Central memory CD8-positive, alpha-beta T cell (primary cell): ENCODE measurements at regions not wholly inside any gene's neighbourhood (a gene's known extent, or its start where the extent isn't known, plus 50 kb on each side); places are given as distances from the start of the nearest gene placed in this dataset.
A peak's percentile ranks its signal among the peaks of the same experiment; 100 is the strongest.

Experiments
- ATAC-seq: fragments of 150-1000 bp; cut with Tn5 transposase; replicated peaks from 2 replicates; pipeline ENCODE4 v1.10.0; 2022; ENCODE audit warnings: mild to moderate bottlenecking, moderate FRiP score, moderate number of reproducible peaks; ENCODE audit not compliant: poor library complexity, severe bottlenecking; ENCODE audit errors: extremely low read depth
- DNase-seq, 2 donors: peaks; one replicate each; pipeline ENCODE4 v3.0.0; 2021; ENCODE audit warnings: low spot score in 2 of 2
- H3K27ac Mint-ChIP-seq: one replicate; pipeline ENCODE4 v1.8.0; 2022; ENCODE audit warnings: low read depth, mild to moderate bottlenecking, moderate library complexity, mixed read lengths
- H3K27me3 Mint-ChIP-seq: one replicate; pipeline ENCODE4 v1.8.0; 2022; ENCODE audit warnings: mixed read lengths
- H3K36me3 Mint-ChIP-seq: one replicate; pipeline ENCODE4 v1.8.0; 2022; ENCODE audit warnings: mild to moderate bottlenecking, moderate library complexity, mixed read lengths; ENCODE audit not compliant: insufficient read depth
- H3K4me1 Mint-ChIP-seq: one replicate; pipeline ENCODE4 v1.8.0; 2022; ENCODE audit warnings: mixed read lengths
- H3K4me3 Mint-ChIP-seq: one replicate; pipeline ENCODE4 v1.8.0; 2022; ENCODE audit warnings: mild to moderate bottlenecking, moderate library complexity, mixed read lengths
- H3K9me3 Mint-ChIP-seq: one replicate; pipeline ENCODE4 v1.8.0; 2022; ENCODE audit warnings: mixed read lengths

- no peak for DNase-seq
- no peak overlapping the region for H3K4me3 Mint-ChIP-seq
- ATAC-seq, result no peak
Measured at GRCh38 chr2:7417845-7418742, 500.9 kb downstream of the RNF144A start.

GRCh38 chr2:7419186-7419585 is 502.0 kb downstream of the RNF144A start:
- Mint-ChIP-seq H3K27me3 (peaks cover 25% of the 10 kb centered on the region), H3K27ac (no peak overlapping the region)

More at GRCh38 chr2:7417845-7418742, 500.9 kb downstream of the RNF144A start:
- Mint-ChIP-seq H3K36me3 (no peaks in the 10 kb centered on the region), H3K27me3 (peaks cover 24% of the 10 kb centered on the region), H3K4me1 (no peaks in the 10 kb centered on the region), H3K27ac (no peak overlapping the region), H3K9me3 (peaks cover 4% of the 10 kb centered on the region)

GRCh38 chr2:7419814-7420311 is 502.7 kb downstream of the RNF144A start:
- Mint-ChIP-seq H3K27me3 (peaks cover 25% of the 10 kb centered on the region), H3K27ac (no peak overlapping the region), H3K4me1 (no peaks in the 10 kb centered on the region), H3K9me3 (peaks cover 4% of the 10 kb centered on the region), H3K36me3 (peaks cover 1% of the 10 kb centered on the region), H3K4me3 (no peak overlapping the region)
- DNase-seq (no peak), ATAC-seq (no peak)

More at GRCh38 chr2:7419186-7419585, 502.0 kb downstream of the RNF144A start:
- no peak overlapping the region for H3K4me3 Mint-ChIP-seq
- H3K9me3 Mint-ChIP-seq, result peaks cover 4% of the 10 kb centered on the region
- ATAC-seq, result no peak
- H3K4me1 Mint-ChIP-seq, result no peaks in the 10 kb centered on the region
- peaks cover 1% of the 10 kb centered on the region for H3K36me3 Mint-ChIP-seq
- DNase-seq, result no peak

DNA sequence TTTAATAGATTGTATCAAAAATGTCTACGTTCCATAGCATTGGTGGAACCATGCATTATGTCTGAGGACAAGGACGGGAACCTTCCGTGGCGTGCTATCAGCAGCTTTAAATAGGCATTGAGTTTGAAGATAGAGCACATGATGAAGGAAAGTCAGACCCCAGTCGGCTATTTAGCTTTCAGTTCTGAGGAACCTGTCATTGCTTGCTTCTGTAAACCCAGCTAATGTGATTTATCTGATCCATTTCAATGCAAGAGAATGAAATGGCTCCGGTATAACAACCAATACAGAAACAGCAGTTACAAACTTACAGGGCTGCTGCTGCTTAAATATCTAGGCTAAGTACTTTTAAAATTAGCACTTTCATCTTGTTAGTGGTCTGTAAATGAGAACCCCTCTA is 503.3 kb downstream of the RNF144A start:
- peaks cover 4% of the 10 kb centered on the region for H3K9me3 Mint-ChIP-seq
- H3K27ac Mint-ChIP-seq, result no peak overlapping the region
- no peaks in the 10 kb centered on the region for H3K4me1 Mint-ChIP-seq
- H3K36me3 Mint-ChIP-seq, result peaks cover 1% of the 10 kb centered on the region
- H3K4me3 Mint-ChIP-seq, result no peak overlapping the region
- H3K27me3 Mint-ChIP-seq, result peaks cover 25% of the 10 kb centered on the region
- ATAC-seq (no peak), DNase-seq (no peak)

- H3K4me1 Mint-ChIP-seq, result peaks cover 21% of the 10 kb centered on the region
- ATAC-seq (no peak), DNase-seq (no peak)
- peaks cover 1% of the 10 kb centered on the region for H3K36me3 Mint-ChIP-seq
- H3K27ac Mint-ChIP-seq, result no peak overlapping the region
- peaks cover 25% of the 10 kb centered on the region for H3K27me3 Mint-ChIP-seq
- H3K4me3 Mint-ChIP-seq, result no peak overlapping the region
- H3K9me3 Mint-ChIP-seq, result no peaks in the 10 kb centered on the region
Measured at GRCh38 chr2:7424481-7424880, 507.3 kb downstream of the RNF144A start.

GRCh38 chr2:7427293-7428060 is 510.3 kb downstream of the RNF144A start:
- peaks cover 3% of the 10 kb centered on the region for H3K36me3 Mint-ChIP-seq
- peak in 1 of 2 donors; percentile 35 for DNase-seq
- no peak overlapping the region for H3K4me3 Mint-ChIP-seq
- H3K27ac Mint-ChIP-seq, result no peak overlapping the region
- H3K9me3 Mint-ChIP-seq, result no peaks in the 10 kb centered on the region
- peaks cover 39% of the 10 kb centered on the region for H3K4me1 Mint-ChIP-seq
- ATAC-seq, result no peak
- H3K27me3 Mint-ChIP-seq, result peaks cover 7% of the 10 kb centered on the region

- no peak for DNase-seq
- ATAC-seq, result no peak
- Mint-ChIP-seq H3K27ac (peak overlapping the region; percentile 75), H3K4me3 (no peak overlapping the region), H3K4me1 (peaks cover 39% of the 10 kb centered on the region), H3K27me3 (no peaks in the 10 kb centered on the region), H3K9me3 (peaks cover 2% of the 10 kb centered on the region), H3K36me3 (peaks cover 3% of the 10 kb centered on the region)
Measured at GRCh38 chr2:7428454-7429204, 511.4 kb downstream of the RNF144A start.

DNA sequence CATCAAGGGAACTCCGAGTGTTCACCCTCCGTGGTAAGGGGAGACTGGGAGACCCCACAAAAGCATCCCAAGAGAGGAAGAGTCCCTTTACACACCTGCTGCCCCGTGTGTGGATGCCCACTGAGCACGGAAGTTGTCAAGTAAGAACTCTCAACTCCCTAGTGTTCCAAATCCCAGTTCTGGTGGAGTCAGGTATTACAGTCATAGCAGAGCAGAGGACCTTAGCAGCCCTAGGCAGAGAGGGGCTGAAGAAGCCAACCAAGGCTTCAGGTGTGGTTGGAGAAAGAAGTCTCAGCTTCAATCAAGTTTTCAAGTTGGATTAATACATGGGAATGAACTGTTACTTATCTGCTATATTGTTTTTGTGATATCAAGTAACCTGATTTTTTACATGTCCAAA is 512.5 kb downstream of the RNF144A start:
- Mint-ChIP-seq H3K4me1 (peaks cover 39% of the 10 kb centered on the region), H3K4me3 (peak overlapping the region; percentile 3), H3K9me3 (peaks cover 6% of the 10 kb centered on the region), H3K27me3 (no peaks in the 10 kb centered on the region), H3K27ac (peak overlapping the region; percentile 75), H3K36me3 (peaks cover 2% of the 10 kb centered on the region)
- ATAC-seq (no peak), DNase-seq (no peak)

GRCh38 chr2:7430421-7430868 is 513.2 kb downstream of the RNF144A start:
- Mint-ChIP-seq H3K36me3 (peaks cover 2% of the 10 kb centered on the region), H3K27me3 (no peaks in the 10 kb centered on the region), H3K9me3 (peaks cover 6% of the 10 kb centered on the region), H3K4me1 (peaks cover 39% of the 10 kb centered on the region), H3K4me3 (peak overlapping the region; percentile 74), H3K27ac (peak overlapping the region; percentile 94)
- DNase-seq (no peak), ATAC-seq (peak; percentile 27)

GRCh38 chr2:7430869-7431641 is 513.8 kb downstream of the RNF144A start:
- Mint-ChIP-seq H3K4me1 (peaks cover 42% of the 10 kb centered on the region), H3K36me3 (peaks cover 2% of the 10 kb centered on the region), H3K9me3 (peaks cover 6% of the 10 kb centered on the region), H3K4me3 (peak overlapping the region; percentile 74), H3K27ac (peak overlapping the region; percentile 94), H3K27me3 (no peaks in the 10 kb centered on the region)
- DNase-seq (no peak), ATAC-seq (peak; percentile 41)

DNA sequence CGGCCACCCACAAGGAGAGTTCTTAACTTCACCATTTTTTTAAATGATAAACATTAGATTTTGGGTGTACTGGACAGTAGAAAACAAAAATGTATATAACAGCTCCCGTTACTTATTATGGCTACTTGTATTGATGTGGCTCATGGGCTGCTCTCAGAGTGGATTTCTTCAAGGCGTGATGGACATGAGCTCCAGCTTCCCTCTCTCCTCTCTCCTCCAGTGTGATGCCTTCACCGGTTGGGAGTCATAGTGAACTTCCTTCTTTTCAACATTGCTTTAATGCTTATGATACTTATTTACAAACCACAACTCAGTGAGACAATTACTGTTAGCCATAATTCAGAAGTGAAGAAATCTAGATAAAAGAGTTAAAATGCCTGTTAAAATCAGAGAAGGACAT is 515.2 kb downstream of the RNF144A start:
- ATAC-seq, result no peak
- no peak overlapping the region for H3K27ac Mint-ChIP-seq

More for the DNA sequence above, 515.2 kb downstream of the RNF144A start:
- DNase-seq, result no peak
- Mint-ChIP-seq H3K9me3 (peaks cover 6% of the 10 kb centered on the region), H3K4me1 (peaks cover 51% of the 10 kb centered on the region), H3K27me3 (no peaks in the 10 kb centered on the region), H3K4me3 (peak overlapping the region; percentile 74), H3K36me3 (peaks cover 2% of the 10 kb centered on the region)
